ENCODE measurements at regions not wholly inside any gene's neighbourhood (a gene's known extent, or its start where the extent isn't known, plus 50 kb on each side); places are given as distances from the start of the nearest gene placed in this dataset.

DNA sequence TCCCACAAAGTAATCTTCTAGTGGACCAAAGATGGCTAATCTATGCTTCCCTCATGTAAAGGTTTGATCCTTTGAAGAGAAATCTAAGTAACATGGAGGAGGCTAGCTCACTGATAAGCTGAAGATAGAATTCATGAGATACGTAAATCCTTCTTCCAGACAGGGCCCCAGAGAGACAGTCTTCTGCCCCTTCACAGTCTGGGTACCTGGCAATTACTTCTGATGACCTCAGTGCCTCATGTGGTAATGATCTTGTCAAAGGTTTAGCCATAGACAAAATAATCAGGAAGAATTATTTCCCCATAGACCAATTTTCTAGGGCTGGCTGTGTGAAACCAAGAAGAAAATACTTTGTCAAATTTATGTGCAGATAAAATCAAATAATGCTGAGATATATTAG lies 495.8 kb downstream of the METTL4 start:
- no peak overlapping the region for H3K27ac Mint-ChIP-seq
- no peak for ATAC-seq

DNA sequence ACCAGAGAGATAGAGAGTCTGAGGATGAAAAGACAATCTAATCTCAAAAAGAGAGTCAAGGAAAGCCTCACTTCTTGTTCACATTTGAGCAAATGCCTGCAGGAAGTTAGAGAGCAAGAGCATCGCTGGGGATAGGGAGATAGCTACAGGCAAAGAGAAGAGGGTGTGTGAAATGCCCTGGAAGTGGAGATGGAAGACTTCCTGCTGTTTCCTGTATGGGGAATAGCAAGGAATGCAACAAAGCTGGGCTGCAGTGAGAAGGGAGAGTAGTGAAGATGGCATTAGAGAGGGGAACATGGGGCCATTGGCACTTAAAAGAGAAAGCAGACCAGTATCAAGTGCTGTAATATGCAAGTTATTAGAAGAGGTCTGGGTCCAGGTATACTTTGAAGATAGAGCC lies 488.6 kb downstream of the METTL4 start:
- no peaks in the 10 kb centered on the region for H3K9me3 Mint-ChIP-seq
- DNase-seq (ENCODE audit: low spot score in 2 of 2) = no peak
- H3K36me3 Mint-ChIP-seq = no peaks in the 10 kb centered on the region
- ATAC-seq = no peak
- no peak overlapping the region for H3K27ac Mint-ChIP-seq

More for the DNA sequence above, 495.8 kb downstream of the METTL4 start:
- no peak for DNase-seq (ENCODE audit: low spot score in 2 of 2)
- Mint-ChIP-seq H3K9me3 (no peaks in the 10 kb centered on the region), H3K36me3 (no peaks in the 10 kb centered on the region)

DNA sequence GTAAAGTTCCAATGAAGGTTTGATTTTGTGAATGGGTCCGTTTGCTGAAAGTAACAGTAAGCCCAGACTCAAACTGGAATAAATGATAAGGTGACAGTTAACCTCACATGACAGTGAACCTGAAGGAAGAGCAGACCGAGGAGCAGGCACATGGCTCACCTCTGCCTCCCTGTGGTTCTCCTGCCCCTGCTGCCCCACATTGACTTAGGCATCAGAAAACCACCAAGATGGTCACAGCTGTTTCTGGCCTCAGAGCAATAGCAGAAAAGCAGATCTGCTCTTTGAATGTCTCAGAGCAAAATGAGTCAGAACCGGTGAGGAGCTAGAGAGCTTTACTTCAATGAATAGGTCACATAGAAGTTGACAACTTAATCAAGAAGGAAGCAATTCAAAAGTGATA lies 487.6 kb downstream of the METTL4 start:
- no peaks in the 10 kb centered on the region for H3K9me3 Mint-ChIP-seq
- ATAC-seq (peak in 1 of 2 donors; percentile 49), DNase-seq (ENCODE audit: low spot score in 2 of 2) (no peak)
- H3K36me3 Mint-ChIP-seq = no peaks in the 10 kb centered on the region
- no peak overlapping the region for H3K27ac Mint-ChIP-seq

DNA sequence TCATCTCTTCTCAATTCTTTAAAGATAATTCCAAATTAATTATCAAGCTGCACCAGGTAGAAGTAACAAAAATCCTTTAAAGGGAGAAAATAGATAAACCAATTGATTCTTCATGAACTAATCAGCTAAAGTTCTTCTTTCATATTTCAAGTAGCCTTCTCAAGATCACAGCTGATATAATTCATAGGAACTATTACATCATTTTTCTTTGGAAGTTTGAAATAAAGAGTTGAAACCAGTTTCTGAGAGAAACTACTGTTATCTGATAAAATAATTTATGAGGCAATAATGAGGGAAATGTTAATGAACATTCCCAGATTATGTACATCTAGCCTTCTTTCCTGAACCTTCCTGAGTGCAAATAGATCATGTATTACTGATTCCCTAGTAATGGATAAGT lies 484.9 kb downstream of the METTL4 start:
- DNase-seq (ENCODE audit: low spot score in 2 of 2) (no peak), ATAC-seq (no peak)
- H3K27ac Mint-ChIP-seq = no peak overlapping the region
- H3K36me3 Mint-ChIP-seq = no peaks in the 10 kb centered on the region
- H3K9me3 Mint-ChIP-seq = no peaks in the 10 kb centered on the region

DNA sequence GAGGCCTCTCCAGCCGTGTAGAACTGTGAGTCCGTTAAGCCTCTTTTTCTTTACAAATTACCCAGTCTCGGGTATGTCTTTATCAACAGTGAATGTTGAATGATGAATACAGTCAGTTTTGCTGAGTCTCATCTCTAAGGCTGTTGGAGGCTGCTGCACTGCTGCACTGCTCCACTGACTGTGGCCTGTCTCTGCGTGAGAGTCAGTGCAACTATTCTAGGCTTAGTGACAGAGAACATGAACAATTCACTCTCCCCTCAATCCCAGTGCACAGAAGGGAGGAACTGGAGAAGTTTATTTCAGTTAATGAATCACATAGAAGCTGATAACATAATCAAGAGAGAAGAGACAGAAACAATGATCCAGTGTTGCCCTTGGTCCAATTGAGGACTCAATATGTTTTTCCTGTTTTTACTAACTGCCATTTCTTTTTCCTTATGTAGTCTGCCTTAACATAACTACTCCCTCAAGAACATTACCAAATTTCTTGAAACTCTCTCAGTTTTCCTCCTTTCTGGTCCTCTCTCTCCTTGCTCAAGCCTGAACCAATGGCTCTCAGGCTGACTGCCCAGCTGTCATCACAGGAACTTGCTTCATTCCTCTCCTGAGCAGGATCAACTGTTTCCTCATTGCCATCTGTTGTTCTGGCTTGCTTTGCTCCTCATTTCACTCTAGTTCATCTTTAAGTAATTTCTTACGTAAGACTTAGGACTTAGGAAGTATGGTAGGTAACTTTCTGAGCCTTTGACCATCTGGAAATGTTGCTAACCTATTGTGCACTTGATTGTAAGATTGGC lies 483.2 kb downstream of the METTL4 start:
- H3K27ac Mint-ChIP-seq = no peak overlapping the region
- no peak for DNase-seq (ENCODE audit: low spot score in 2 of 2)
- ATAC-seq = no peak
- no peaks in the 10 kb centered on the region for H3K36me3 Mint-ChIP-seq
- H3K9me3 Mint-ChIP-seq = no peaks in the 10 kb centered on the region

DNA sequence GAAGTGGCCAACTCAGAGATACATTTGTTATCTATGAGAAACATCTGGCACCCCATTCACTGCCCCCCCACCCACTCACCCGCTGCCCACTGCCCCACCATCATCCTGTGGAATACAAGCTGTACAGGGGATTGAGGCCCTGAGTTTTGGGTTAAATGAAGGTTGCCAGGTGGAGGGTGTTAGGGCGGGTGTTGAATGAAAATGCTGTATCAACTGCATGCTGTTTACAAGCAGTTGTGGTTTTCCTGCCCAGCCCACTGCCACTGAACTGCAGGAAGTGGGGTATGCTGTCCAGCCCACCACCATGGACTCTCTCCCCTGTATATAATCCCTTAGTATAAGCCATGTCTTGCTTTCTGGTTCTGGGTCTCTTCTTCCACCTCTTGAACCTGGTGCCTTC lies 481.9 kb downstream of the METTL4 start:
- H3K36me3 Mint-ChIP-seq = no peaks in the 10 kb centered on the region
- H3K9me3 Mint-ChIP-seq = no peaks in the 10 kb centered on the region
- no peak overlapping the region for H3K27ac Mint-ChIP-seq
- no peak for DNase-seq (ENCODE audit: low spot score in 2 of 2)
- ATAC-seq = no peak

DNA sequence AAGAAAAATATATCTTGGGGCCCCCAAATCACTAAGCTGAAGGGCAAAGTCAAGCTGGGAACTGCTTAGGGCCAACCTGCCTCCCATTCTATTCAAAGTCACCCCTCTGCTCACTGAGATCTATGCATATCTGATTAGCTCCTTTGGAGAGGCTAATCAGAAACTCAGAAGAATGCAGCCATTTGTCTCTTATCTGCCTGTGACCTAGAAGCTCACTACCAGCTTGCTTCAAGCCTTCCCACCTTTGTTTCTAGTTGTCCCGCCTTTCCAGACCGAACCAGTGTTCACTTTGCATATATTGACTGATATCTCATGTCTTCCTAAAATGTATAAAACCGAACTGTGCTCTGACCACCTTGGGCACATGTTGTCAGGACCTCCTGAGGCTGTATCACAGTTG lies 479.4 kb downstream of the METTL4 start:
- Mint-ChIP-seq H3K27ac (no peak overlapping the region), H3K9me3 (no peaks in the 10 kb centered on the region), H3K36me3 (no peaks in the 10 kb centered on the region)
- no peak for DNase-seq (ENCODE audit: low spot score in 2 of 2)
- ATAC-seq = no peak

DNA sequence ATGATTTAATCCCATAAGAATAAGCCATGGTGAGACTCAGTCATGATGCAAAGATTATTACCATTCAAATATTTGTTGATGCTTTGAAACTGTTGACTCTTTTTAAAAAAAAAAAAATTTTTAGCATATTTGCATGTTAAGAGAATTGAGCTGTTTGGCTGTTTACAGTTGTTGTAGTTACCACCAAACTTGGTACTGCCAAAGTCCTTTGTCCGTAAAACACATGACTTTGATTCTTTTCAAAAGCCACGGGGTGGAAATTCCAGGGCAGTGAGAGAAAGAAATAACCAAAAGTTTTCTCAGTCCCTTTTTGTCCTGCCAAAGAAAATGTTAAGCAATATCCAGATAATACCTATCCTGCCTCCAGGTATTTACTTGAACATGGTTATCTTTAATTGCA lies 474.8 kb downstream of the METTL4 start:
- ATAC-seq = no peak
- H3K9me3 Mint-ChIP-seq = peaks cover 0 to 4% of the 10 kb centered on the region in 2 donors
- no peaks in the 10 kb centered on the region for H3K36me3 Mint-ChIP-seq
- DNase-seq (ENCODE audit: low spot score in 2 of 2) = no peak
- H3K27ac Mint-ChIP-seq = no peak overlapping the region

DNA sequence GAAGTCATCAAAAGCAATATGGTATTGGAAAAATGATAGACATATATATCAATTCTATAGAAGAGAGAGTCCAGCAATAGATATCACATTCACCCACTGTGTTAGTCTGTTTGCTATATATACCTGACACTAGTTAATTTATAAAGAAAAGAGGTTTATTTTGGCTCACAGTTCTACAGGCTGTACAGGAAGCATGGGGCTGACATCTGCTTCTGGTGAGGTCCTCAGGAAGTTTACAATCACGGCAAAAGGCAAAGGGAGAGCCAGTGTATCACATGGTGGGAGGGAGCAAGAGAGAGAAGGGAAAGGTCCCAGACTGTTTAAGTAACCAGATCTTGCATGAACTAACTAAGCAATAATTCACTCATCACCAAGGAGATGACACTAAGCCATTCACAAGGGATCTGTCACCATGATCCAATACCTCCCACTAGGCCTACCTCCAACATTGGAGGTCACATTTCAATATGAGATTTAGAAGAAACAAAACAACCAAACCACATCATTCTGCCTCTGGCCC lies 470.6 kb downstream of the METTL4 start:
- Mint-ChIP-seq H3K27ac (no peak overlapping the region), H3K9me3 (peaks cover 0 to 4% of the 10 kb centered on the region in 2 donors), H3K36me3 (no peaks in the 10 kb centered on the region)
- DNase-seq (ENCODE audit: low spot score in 2 of 2) (no peak), ATAC-seq (no peak)

DNA sequence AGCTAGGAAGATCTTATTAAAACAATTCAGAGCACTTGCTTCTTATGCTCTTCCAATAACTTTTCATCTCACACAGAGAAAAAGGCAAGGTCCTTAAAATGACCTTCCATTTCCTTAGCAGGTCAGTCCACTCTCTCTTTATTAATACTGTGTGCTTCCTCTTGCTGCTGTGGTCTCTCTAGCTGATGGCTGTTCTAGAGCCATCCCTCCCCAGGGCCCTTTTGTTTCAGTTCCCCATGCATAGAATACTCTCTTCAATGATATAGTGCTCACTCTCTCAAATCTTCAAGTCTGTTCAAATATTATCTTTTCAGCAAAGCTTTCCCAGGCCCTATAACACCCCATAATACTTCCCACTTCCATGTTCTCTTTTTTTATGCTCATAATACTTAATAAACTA lies 469.3 kb downstream of the METTL4 start:
- DNase-seq (ENCODE audit: low spot score in 2 of 2) = no peak
- H3K9me3 Mint-ChIP-seq = peaks cover 0 to 4% of the 10 kb centered on the region in 2 donors
- H3K27ac Mint-ChIP-seq = no peak overlapping the region
- no peak for ATAC-seq
- H3K36me3 Mint-ChIP-seq = no peaks in the 10 kb centered on the region

DNA sequence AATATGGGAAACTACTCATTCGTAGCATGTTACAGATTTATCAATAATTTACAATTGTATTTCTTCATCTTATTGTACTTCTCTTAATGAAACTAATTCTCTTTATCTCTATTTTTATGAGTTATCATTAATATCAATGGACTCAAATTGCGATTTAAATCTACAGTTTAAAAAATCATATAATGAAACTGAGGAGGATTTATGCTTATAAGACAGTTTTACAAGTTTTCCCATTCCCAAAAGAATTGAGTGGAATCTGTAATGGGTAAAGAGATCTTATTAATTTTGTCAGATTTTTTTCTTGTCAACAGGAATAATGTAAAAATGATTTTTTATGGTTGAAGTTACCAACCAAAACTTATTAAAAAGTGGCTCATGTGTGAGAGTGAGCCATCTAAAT lies 468.0 kb downstream of the METTL4 start:
- Mint-ChIP-seq H3K27ac (no peak overlapping the region), H3K9me3 (peaks cover 0 to 4% of the 10 kb centered on the region in 2 donors), H3K36me3 (no peaks in the 10 kb centered on the region)
- no peak for ATAC-seq
- DNase-seq (ENCODE audit: low spot score in 2 of 2) = no peak

DNA sequence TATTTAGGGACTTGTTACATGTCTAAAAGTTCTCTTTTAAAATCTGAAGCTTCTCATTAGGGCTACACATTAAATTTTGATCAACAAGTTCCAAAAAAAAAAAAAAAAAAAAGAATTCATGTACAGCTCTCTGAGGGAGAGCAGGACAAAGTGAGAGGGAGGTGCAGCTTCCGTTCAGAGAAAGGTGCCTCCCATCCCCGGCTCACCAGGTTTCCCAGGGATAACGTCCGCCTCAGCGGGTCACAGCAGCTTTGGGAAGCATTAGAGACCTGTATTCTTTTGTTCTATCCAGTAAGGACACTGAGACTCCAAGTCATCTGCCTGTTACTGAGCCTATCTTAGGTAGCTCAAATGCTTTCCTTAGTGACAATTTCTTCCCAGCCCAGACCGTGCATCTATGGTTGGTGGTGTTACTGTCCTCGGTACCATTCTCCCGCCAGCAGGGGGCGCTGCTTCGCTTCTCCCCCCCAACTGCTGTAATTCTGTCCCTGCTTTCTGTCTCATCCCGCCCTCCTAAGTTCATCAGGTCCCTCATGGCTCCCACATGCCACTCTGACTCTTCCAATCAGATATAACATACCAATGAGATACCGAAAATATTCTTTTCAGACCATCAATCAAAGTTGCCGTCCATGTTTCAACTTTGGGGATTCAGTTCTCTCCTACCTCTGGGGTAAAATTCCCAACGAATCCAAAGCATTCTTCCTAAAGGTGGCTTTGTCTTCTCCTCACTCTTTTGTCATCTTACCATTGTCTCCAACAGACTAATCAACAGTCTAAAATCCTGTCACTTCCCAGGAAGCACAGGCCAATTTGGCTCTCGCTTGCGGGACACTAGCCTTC lies 466.5 kb downstream of the METTL4 start:
- Mint-ChIP-seq H3K27ac (no peak overlapping the region), H3K9me3 (peaks cover 0 to under 1% of the 10 kb centered on the region in 2 donors), H3K36me3 (no peaks in the 10 kb centered on the region)
- ATAC-seq = peak; percentile 67 to 86
- peak in 1 of 2 donors; percentile 66 for DNase-seq (ENCODE audit: low spot score in 2 of 2)

DNA sequence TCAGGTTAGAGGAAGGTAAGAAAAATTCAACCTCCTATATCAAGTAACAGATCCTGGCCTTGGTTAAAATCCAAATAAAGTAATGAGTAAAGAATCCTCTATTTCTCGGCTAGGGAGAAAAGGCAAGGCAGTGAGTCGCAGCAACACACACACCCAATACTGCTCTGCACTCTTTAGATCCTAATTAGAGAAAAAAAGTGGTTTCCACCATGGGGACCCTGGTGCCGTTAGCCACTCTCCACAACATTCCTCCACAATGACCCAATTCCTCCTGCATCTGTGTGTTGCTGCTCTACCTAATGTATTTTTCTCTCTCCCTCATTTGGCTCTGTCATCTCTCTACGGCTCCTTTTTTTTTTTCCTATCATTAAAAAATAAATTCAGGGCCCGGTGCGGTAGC lies 462.7 kb downstream of the METTL4 start:
- DNase-seq (ENCODE audit: low spot score in 2 of 2) = no peak
- H3K27ac Mint-ChIP-seq = no peak overlapping the region
- H3K36me3 Mint-ChIP-seq = no peaks in the 10 kb centered on the region
- H3K9me3 Mint-ChIP-seq = no peaks in the 10 kb centered on the region
- no peak for ATAC-seq

DNA sequence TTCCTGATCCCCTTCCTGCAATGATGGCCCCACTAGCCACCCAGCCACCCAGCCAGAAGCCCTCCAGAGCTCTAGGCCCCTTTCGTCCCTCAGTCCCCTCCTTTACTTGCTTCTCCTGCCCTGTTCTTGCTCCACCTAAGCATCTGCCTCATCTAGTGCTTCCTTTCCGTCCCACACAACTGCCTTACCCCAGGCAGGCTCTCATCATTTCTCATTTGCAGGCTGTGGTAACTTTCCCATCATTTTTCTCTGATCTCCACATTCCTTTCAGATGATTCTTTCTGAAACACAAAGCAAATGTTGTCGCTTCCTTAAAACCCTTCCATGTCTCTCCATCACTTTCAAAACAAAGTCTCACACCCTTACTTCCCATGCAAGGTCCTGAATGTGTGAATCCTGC lies 459.8 kb downstream of the METTL4 start:
- H3K36me3 Mint-ChIP-seq = no peaks in the 10 kb centered on the region
- no peaks in the 10 kb centered on the region for H3K9me3 Mint-ChIP-seq
- no peak for DNase-seq (ENCODE audit: low spot score in 2 of 2)
- no peak overlapping the region for H3K27ac Mint-ChIP-seq
- ATAC-seq = no peak

DNA sequence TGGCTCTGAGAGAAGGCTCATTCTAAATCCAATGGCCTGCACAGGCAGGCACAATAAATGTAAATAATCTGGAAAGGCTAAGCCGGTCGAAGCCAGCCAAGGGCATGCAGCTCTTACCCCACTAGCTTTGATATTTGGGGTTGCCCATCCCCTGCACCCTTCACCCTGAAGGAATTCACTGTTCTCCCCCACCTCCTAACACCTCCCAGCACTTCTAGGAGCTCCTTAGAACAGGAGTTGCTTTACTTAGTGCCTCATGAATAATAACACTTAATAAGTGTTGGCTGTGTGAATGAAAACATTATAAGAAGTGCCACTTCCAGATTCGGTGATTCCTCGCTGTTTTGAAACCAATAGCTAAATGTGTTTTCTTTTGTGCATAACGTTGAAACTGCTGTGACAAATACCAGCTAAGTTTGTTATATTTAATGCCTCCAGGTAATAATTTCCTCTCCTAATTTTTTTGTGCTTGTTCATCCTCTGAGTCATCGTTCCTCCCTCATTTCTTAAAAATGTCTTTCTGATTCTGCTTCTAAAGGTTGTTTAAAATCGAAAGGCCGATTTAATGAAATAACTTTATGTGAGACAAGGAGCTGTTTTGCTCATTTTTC lies 458.8 kb downstream of the METTL4 start:
- no peak for ATAC-seq
- DNase-seq (ENCODE audit: low spot score in 2 of 2) = no peak
- Mint-ChIP-seq H3K36me3 (no peaks in the 10 kb centered on the region), H3K27ac (no peak overlapping the region), H3K9me3 (no peaks in the 10 kb centered on the region)

DNA sequence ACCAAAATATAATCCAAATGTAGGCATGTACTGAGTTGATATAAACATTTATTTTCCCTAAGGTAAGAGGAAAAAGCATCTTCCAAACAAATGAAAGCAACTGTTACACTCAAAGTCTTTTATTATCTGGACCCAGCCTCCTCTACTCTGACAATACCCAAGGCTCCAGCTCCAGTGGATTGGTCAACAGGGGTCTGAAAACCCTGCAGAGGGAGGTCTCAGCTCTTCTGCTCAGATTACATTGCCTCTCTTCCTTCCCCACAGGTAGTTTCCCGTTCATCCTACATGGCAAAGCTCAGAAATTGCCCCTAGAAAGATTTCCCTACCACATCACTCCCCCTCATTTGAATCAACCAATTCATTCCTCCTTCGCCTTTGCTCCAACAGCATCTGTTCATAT lies 457.0 kb downstream of the METTL4 start:
- no peak overlapping the region for H3K27ac Mint-ChIP-seq

DNA sequence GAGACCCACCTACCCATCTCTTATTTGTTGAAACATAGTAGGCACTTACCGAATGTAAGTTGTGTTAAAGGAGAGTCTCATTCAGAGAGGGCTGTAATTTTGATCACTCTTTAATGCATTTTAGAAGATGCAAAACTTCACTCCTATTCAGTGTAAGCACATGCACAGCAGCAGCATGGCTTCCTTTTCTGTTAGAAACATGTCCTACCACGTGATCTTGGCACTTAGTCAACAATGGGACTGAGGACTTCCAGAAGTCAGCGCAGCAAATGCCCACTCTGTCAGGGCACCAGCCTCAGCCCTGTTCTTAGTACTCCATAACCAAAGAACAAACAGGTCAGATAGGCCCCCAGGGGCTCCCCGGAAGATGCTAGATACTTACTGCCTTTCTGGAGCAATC lies 456.5 kb downstream of the METTL4 start:
- DNase-seq (ENCODE audit: low spot score in 2 of 2) = no peak
- no peaks in the 10 kb centered on the region for H3K36me3 Mint-ChIP-seq
- H3K27ac Mint-ChIP-seq = no peak overlapping the region
- ATAC-seq = no peak
- no peaks in the 10 kb centered on the region for H3K9me3 Mint-ChIP-seq

More for the DNA sequence above, 457.0 kb downstream of the METTL4 start:
- H3K36me3 Mint-ChIP-seq = no peaks in the 10 kb centered on the region
- ATAC-seq (no peak), DNase-seq (ENCODE audit: low spot score in 2 of 2) (no peak)
- no peaks in the 10 kb centered on the region for H3K9me3 Mint-ChIP-seq
